Lower leg skin (tissue), 4 donors: ENCODE measurements at regions not wholly inside any gene's neighbourhood (a gene's known extent, or its start where the extent isn't known, plus 50 kb on each side); places are given as distances from the start of the nearest gene placed in this dataset.

Experiments used
- DNase-seq, 2 donors: peaks; one replicate each; pipeline ENCODE4 v3.0.0-alpha.2; 2019; ENCODE audit warnings: low spot score in 2 of 2
- H3K4me3 ChIP-seq: fragments of 200-600 bp; sonication (generic); 2 replicates; pipeline ENCODE4 v1.5.1; 2017; ENCODE audit warnings: mild to moderate bottlenecking, low read depth; ENCODE audit not compliant: poor library complexity, severe bottlenecking
- CTCF ChIP-seq, 3 donors: fragments of 450-650 bp; IDR thresholded peaks; one replicate each; pipeline ENCODE4 v1.5.1; 2016; ENCODE audit warnings: antibody characterized with exemption in 3 of 3, mild to moderate bottlenecking in 3 of 3, moderate library complexity in 2 of 3
- POLR2A ChIP-seq, 2 donors: fragments of 450-650 bp; IDR thresholded peaks; one replicate each; pipeline ENCODE4 v1.6.1; 2016 to 2017; ENCODE audit warnings: antibody characterized with exemption in 2 of 2, mild to moderate bottlenecking in 1 of 2, moderate library complexity in 1 of 2
- WGBS, 2 donors: methylation state at CpG; one replicate each; pipeline ENCODE4 v1.1.5; 2018; 5-methylcytosine and 5-hydroxymethylcytosine counted together
- intact Hi-C: fragments of 100-400 bp; cut with DNase I; formaldehyde crosslinking; loops from one replicate; pipeline ENCODE4 v1.15.0; 2023; ENCODE audit warnings: low total_unique reads

- no peak overlapping the region for H3K4me3 ChIP-seq
- peak in 1 of 2 donors; percentile 74 for DNase-seq
- intact Hi-C loops: no loop called here
- TF ChIP-seq POLR2A (IDR thresholded peaks at IDR 0.05) (no peak), CTCF (IDR thresholded peaks at IDR 0.05) (no peak)
- WGBS, 2 donors: 57 to 59% methylated on average over 7 of the region's 7 CpGs
Observed at GRCh38 chr4:26032630-26033317, 118.8 kb downstream of the SMIM20 start.

GRCh38 chr4:26033389-26033788 is 119.4 kb downstream of the SMIM20 start:
- no peak overlapping the region for H3K4me3 ChIP-seq
- 77 to 78% methylated on average over 1 of the region's 1 CpG for WGBS, 2 donors
- peak in 1 of 2 donors; percentile 28 for DNase-seq
- TF ChIP-seq POLR2A (IDR thresholded peaks at IDR 0.05): no peak
- TF ChIP-seq CTCF (IDR thresholded peaks at IDR 0.05): no peak
- intact Hi-C loops: no loop called here

GRCh38 chr4:26034849-26035248 is 120.8 kb downstream of the SMIM20 start:
- no peak for DNase-seq
- intact Hi-C loops: no loop called here
- no peak overlapping the region for H3K4me3 ChIP-seq

GRCh38 chr4:26035921-26036320 is 121.9 kb downstream of the SMIM20 start:
- intact Hi-C loops: no loop called here

More at GRCh38 chr4:26034849-26035248, 120.8 kb downstream of the SMIM20 start:
- 81 to 82% methylated on average over 2 of the region's 2 CpGs for whole genome bisulfite sequencing, 2 donors
- no peak for TF ChIP-seq POLR2A (IDR thresholded peaks at IDR 0.05)

GRCh38 chr4:26039639-26040359 is 125.8 kb downstream of the SMIM20 start:
- DNase-seq: no peak
- intact Hi-C loops: no loop called here
- no peak overlapping the region for H3K4me3 ChIP-seq
- no peak for TF ChIP-seq POLR2A (IDR thresholded peaks at IDR 0.05)
- TF ChIP-seq CTCF (IDR thresholded peaks at IDR 0.05): no peak
- WGBS, 2 donors: 61 to 63% methylated on average over 9 of the region's 9 CpGs

More at GRCh38 chr4:26035921-26036320, 121.9 kb downstream of the SMIM20 start:
- H3K4me3 ChIP-seq: no peak overlapping the region
- 60 to 64% methylated on average over 5 of the region's 5 CpGs for WGBS, 2 donors
- TF ChIP-seq POLR2A (IDR thresholded peaks at IDR 0.05): no peak
- no peak for TF ChIP-seq CTCF (IDR thresholded peaks at IDR 0.05)
- DNase-seq: no peak

- H3K4me3 ChIP-seq: no peak overlapping the region
- WGBS, 2 donors: 73 to 77% methylated on average over 2 of the region's 2 CpGs
- DNase-seq: no peak
Observed at GRCh38 chr4:26044524-26044923, 130.5 kb downstream of the SMIM20 start.

More at GRCh38 chr4:26044524-26044923, 130.5 kb downstream of the SMIM20 start:
- intact Hi-C loops: no loop called here
- no peak for TF ChIP-seq POLR2A (IDR thresholded peaks at IDR 0.05)
- TF ChIP-seq CTCF (IDR thresholded peaks at IDR 0.05): no peak
